ENCODE measurements at regions not wholly inside any gene's neighbourhood (a gene's known extent, or its start where the extent isn't known, plus 50 kb on each side); places are given as distances from the start of the nearest gene placed in this dataset.

- no peak overlapping the region for H3K27ac ChIP-seq (ENCODE audit: low read depth in 1 of 2, low read length in 2 of 2)
- no peak overlapping the region for H3K9ac ChIP-seq (ENCODE audit: low read depth in 1 of 2, low read length in 2 of 2)
- H3K4me1 ChIP-seq (ENCODE audit: control insufficient read depth in 4 of 4, insufficient read depth in 4 of 4, low read length in 3 of 4), result no peaks in the 10 kb centered on the region
- H3K27me3 ChIP-seq (ENCODE audit: control insufficient read depth in 4 of 4, insufficient read depth in 4 of 4, low read length in 3 of 4), result peaks cover 0 to 3% (median 0%) of the 10 kb centered on the region in 4 donors
- 89% methylated on average over 2 of the region's 2 CpGs for WGBS
- no peaks in the 10 kb centered on the region for H3K36me3 ChIP-seq (ENCODE audit: control insufficient read depth in 4 of 4, insufficient read depth in 3 of 4, low read depth in 1 of 4, low read length in 3 of 4)
- H3K4me3 ChIP-seq (ENCODE audit: low read depth in 1 of 3, low read length in 3 of 3), result no peak overlapping the region
- no peaks in the 10 kb centered on the region for H3K9me3 ChIP-seq (ENCODE audit: control insufficient read depth in 4 of 4, low read length in 3 of 4)
- TF ChIP-seq TAF1 (conservative IDR thresholded peaks at IDR 0.05), result no peak
- no peak for TF ChIP-seq RXRA (IDR thresholded peaks at IDR 0.05)
- no peak for TF ChIP-seq FOXA2 (IDR thresholded peaks at IDR 0.05)
- no peak for DNase-seq (ENCODE audit: low spot score)
These were observed 87.1 kb upstream of the PTHLH start for GRCh38 chr12:28059668-28060067.

- 96% methylated on average over 6 of the region's 6 CpGs for WGBS
- no peak for TF ChIP-seq RAD21 (IDR thresholded peaks at IDR 0.05)
- no peak for TF ChIP-seq FOXA1 (IDR thresholded peaks at IDR 0.05)
- TF ChIP-seq, protein P1, sequence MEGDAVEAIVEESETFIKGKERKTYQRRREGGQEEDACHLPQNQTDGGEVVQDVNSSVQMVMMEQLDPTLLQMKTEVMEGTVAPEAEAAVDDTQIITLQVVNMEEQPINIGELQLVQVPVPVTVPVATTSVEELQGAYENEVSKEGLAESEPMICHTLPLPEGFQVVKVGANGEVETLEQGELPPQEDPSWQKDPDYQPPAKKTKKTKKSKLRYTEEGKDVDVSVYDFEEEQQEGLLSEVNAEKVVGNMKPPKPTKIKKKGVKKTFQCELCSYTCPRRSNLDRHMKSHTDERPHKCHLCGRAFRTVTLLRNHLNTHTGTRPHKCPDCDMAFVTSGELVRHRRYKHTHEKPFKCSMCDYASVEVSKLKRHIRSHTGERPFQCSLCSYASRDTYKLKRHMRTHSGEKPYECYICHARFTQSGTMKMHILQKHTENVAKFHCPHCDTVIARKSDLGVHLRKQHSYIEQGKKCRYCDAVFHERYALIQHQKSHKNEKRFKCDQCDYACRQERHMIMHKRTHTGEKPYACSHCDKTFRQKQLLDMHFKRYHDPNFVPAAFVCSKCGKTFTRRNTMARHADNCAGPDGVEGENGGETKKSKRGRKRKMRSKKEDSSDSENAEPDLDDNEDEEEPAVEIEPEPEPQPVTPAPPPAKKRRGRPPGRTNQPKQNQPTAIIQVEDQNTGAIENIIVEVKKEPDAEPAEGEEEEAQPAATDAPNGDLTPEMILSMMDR (IDR thresholded peaks at IDR 0.05; ENCODE audit: low read depth, low read length, missing input control), result no peak
- no peaks in the 10 kb centered on the region for H3K27me3 ChIP-seq (ENCODE audit: control insufficient read depth in 4 of 4, insufficient read depth in 4 of 4, low read length in 3 of 4)
These were observed 88.3 kb upstream of the PTHLH start for GRCh38 chr12:28060871-28061270.

DNA sequence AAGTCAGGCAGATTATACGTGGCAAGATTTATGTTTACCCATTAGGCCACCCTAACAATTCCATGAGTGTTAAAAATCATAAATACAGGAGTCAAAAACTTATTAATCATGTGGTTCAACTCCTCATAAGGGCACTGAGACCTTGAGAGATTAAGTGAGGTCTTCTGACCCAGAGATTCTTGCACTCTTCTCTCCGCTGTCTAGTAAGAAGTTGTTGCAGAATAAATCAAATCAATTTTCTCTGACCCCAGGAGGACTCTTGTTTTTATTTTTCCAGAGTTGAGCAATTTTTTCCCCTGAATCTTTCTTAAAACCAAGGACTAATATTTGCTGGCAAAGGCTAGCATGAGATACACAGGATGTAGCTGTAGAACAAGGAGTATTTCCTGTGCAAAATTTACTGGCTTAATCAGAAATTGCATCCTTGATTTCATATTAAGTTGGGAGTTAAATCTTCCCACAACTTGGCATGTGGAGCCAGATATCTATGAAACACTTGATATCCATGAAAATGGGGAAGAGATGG, 90.9 kb upstream of the PTHLH start:
- DNase-seq (ENCODE audit: low spot score), result no peak
- H3K9ac ChIP-seq (ENCODE audit: low read depth in 1 of 2, low read length in 2 of 2), result no peak overlapping the region
- H3K4me3 ChIP-seq (ENCODE audit: low read depth in 1 of 3, low read length in 3 of 3), result no peak overlapping the region
- WGBS, result 77% methylated on average over 2 of the region's 2 CpGs
- TF ChIP-seq TAF1 (conservative IDR thresholded peaks at IDR 0.05) (no peak), YY1 (IDR thresholded peaks at IDR 0.05) (no peak), SP1 (IDR thresholded peaks at IDR 0.05) (no peak), HNF4A (conservative IDR thresholded peaks at IDR 0.05) (no peak), RXRA (IDR thresholded peaks at IDR 0.05) (no peak), EGR1 (IDR thresholded peaks at IDR 0.05; ENCODE audit: low read depth in 2 of 2) (no peak), REST (IDR thresholded peaks at IDR 0.05) (no peak), MAX (IDR thresholded peaks at IDR 0.05) (no peak), HNF4G (IDR thresholded peaks at IDR 0.05) (no peak), FOXA2 (IDR thresholded peaks at IDR 0.05) (no peak), FOXA1 (IDR thresholded peaks at IDR 0.05) (no peak), RAD21 (IDR thresholded peaks at IDR 0.05) (no peak)
- TF ChIP-seq, protein P1 (IDR thresholded peaks at IDR 0.05; ENCODE audit: low read depth, low read length, missing input control), result no peak
- TF ChIP-seq, protein P2, sequence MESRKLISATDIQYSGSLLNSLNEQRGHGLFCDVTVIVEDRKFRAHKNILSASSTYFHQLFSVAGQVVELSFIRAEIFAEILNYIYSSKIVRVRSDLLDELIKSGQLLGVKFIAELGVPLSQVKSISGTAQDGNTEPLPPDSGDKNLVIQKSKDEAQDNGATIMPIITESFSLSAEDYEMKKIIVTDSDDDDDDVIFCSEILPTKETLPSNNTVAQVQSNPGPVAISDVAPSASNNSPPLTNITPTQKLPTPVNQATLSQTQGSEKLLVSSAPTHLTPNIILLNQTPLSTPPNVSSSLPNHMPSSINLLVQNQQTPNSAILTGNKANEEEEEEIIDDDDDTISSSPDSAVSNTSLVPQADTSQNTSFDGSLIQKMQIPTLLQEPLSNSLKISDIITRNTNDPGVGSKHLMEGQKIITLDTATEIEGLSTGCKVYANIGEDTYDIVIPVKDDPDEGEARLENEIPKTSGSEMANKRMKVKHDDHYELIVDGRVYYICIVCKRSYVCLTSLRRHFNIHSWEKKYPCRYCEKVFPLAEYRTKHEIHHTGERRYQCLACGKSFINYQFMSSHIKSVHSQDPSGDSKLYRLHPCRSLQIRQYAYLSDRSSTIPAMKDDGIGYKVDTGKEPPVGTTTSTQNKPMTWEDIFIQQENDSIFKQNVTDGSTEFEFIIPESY (IDR thresholded peaks at IDR 0.05), result no peak
- H3K36me3 ChIP-seq (ENCODE audit: control insufficient read depth in 4 of 4, insufficient read depth in 3 of 4, low read depth in 1 of 4, low read length in 3 of 4), result no peaks in the 10 kb centered on the region
- H3K27ac ChIP-seq (ENCODE audit: low read depth in 1 of 2, low read length in 2 of 2), result no peak overlapping the region
- no peaks in the 10 kb centered on the region for H3K27me3 ChIP-seq (ENCODE audit: control insufficient read depth in 4 of 4, insufficient read depth in 4 of 4, low read length in 3 of 4)
- H3K4me1 ChIP-seq (ENCODE audit: control insufficient read depth in 4 of 4, insufficient read depth in 4 of 4, low read length in 3 of 4), result no peaks in the 10 kb centered on the region
- peaks cover 0 to 2% (median 0%) of the 10 kb centered on the region in 4 donors for H3K9me3 ChIP-seq (ENCODE audit: control insufficient read depth in 4 of 4, low read length in 3 of 4)

More at GRCh38 chr12:28060871-28061270, 88.3 kb upstream of the PTHLH start:
- no peak for DNase-seq (ENCODE audit: low spot score)
- no peaks in the 10 kb centered on the region for H3K9me3 ChIP-seq (ENCODE audit: control insufficient read depth in 4 of 4, low read length in 3 of 4)
- H3K4me3 ChIP-seq (ENCODE audit: low read depth in 1 of 3, low read length in 3 of 3), result no peak overlapping the region
- no peak overlapping the region for H3K9ac ChIP-seq (ENCODE audit: low read depth in 1 of 2, low read length in 2 of 2)
- no peaks in the 10 kb centered on the region for H3K4me1 ChIP-seq (ENCODE audit: control insufficient read depth in 4 of 4, insufficient read depth in 4 of 4, low read length in 3 of 4)
- H3K27ac ChIP-seq (ENCODE audit: low read depth in 1 of 2, low read length in 2 of 2), result no peak overlapping the region
- no peaks in the 10 kb centered on the region for H3K36me3 ChIP-seq (ENCODE audit: control insufficient read depth in 4 of 4, insufficient read depth in 3 of 4, low read depth in 1 of 4, low read length in 3 of 4)

Measured in liver (tissue), 8 donors.